ENCODE measurements at regions not wholly inside any gene's neighbourhood (a gene's known extent, or its start where the extent isn't known, plus 50 kb on each side); places are given as distances from the start of the nearest gene placed in this dataset.

- H3K4me3 ChIP-seq (ENCODE audit: low read depth, low read length) = no peak overlapping the region
- no peak for DNase-seq (ENCODE audit: low read depth)
- TF ChIP-seq CTCF (IDR thresholded peaks at IDR 0.05; ENCODE audit: insufficient read depth, low read length) = no peak
Observed at GRCh38 chr2:12436935-12437561, 279.7 kb upstream of the TRIB2 start.

GRCh38 chr2:12440731-12441130 lies 276.0 kb upstream of the TRIB2 start:
- no peak for DNase-seq (ENCODE audit: low read depth)
- H3K4me3 ChIP-seq (ENCODE audit: low read depth, low read length) = no peak overlapping the region
- TF ChIP-seq CTCF (IDR thresholded peaks at IDR 0.05; ENCODE audit: insufficient read depth, low read length) = no peak

- no peak for DNase-seq (ENCODE audit: low read depth)
- no peak overlapping the region for H3K4me3 ChIP-seq (ENCODE audit: low read depth, low read length)
- TF ChIP-seq CTCF (IDR thresholded peaks at IDR 0.05; ENCODE audit: insufficient read depth, low read length) = no peak
Observed at GRCh38 chr2:12441750-12442475, 274.8 kb upstream of the TRIB2 start.

- DNase-seq (ENCODE audit: low read depth) = peak; percentile 55
- H3K4me3 ChIP-seq (ENCODE audit: low read depth, low read length) = no peak overlapping the region
- no peak for TF ChIP-seq CTCF (IDR thresholded peaks at IDR 0.05; ENCODE audit: insufficient read depth, low read length)
Observed at GRCh38 chr2:12442476-12442847, 274.3 kb upstream of the TRIB2 start.

GRCh38 chr2:12448846-12449505 lies 267.8 kb upstream of the TRIB2 start:
- no peak overlapping the region for H3K4me3 ChIP-seq (ENCODE audit: low read depth, low read length)
- no peak for DNase-seq (ENCODE audit: low read depth)
- TF ChIP-seq CTCF (IDR thresholded peaks at IDR 0.05; ENCODE audit: insufficient read depth, low read length) = no peak

- no peak overlapping the region for H3K4me3 ChIP-seq (ENCODE audit: low read depth, low read length)
- no peak for TF ChIP-seq CTCF (IDR thresholded peaks at IDR 0.05; ENCODE audit: insufficient read depth, low read length)
- DNase-seq (ENCODE audit: low read depth) = peak; percentile 32
Observed at GRCh38 chr2:12451726-12452125, 265.0 kb upstream of the TRIB2 start.
